ENCODE measurements at regions not wholly inside any gene's neighbourhood (a gene's known extent, or its start where the extent isn't known, plus 50 kb on each side); places are given as distances from the start of the nearest gene placed in this dataset.

DNA sequence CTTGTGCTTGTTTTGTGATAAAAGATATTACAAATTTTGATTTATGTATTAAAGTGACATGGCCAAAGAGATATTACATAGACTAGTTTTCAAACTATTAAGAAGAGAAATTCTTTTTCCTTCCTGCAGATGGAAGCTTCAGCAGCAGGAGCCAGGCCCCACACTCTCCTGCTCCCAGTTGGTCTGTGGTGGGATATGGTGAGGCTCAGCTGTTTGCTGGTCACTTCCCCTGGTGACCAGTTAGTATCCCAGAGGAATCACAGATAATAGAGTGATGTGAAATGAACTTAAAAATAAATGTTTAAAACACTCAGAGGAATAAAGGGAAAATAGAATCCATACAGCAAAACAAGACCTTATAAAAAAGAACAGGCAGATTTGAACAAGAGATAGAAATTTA, 154.7 kb downstream of the KTN1 start:
- TF ChIP-seq, protein P1, sequence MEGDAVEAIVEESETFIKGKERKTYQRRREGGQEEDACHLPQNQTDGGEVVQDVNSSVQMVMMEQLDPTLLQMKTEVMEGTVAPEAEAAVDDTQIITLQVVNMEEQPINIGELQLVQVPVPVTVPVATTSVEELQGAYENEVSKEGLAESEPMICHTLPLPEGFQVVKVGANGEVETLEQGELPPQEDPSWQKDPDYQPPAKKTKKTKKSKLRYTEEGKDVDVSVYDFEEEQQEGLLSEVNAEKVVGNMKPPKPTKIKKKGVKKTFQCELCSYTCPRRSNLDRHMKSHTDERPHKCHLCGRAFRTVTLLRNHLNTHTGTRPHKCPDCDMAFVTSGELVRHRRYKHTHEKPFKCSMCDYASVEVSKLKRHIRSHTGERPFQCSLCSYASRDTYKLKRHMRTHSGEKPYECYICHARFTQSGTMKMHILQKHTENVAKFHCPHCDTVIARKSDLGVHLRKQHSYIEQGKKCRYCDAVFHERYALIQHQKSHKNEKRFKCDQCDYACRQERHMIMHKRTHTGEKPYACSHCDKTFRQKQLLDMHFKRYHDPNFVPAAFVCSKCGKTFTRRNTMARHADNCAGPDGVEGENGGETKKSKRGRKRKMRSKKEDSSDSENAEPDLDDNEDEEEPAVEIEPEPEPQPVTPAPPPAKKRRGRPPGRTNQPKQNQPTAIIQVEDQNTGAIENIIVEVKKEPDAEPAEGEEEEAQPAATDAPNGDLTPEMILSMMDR (IDR thresholded peaks at IDR 0.05; ENCODE audit: low read depth, low read length): no peak
- no peak for DNase-seq (ENCODE audit: low read depth in 2 of 2)
- no peak overlapping the region for H3K4me3 ChIP-seq (replicated peaks in 1 of 2; ENCODE audit: low read depth in 2 of 2, low read length in 2 of 2)

GRCh38 chr14:55739967-55740648, 160.1 kb downstream of the KTN1 start:
- H3K4me3 ChIP-seq (replicated peaks in 1 of 2; ENCODE audit: low read depth in 2 of 2, low read length in 2 of 2): no peak overlapping the region
- peak in 1 of 2 donors; percentile 48 for DNase-seq (ENCODE audit: low read depth in 2 of 2)
- TF ChIP-seq, protein P1 (IDR thresholded peaks at IDR 0.05; ENCODE audit: low read depth, low read length): no peak

- no peak overlapping the region for H3K4me3 ChIP-seq (replicated peaks in 1 of 2; ENCODE audit: low read depth in 2 of 2, low read length in 2 of 2)
- TF ChIP-seq, protein P1 (IDR thresholded peaks at IDR 0.05; ENCODE audit: low read depth, low read length): no peak
- DNase-seq (ENCODE audit: low read depth in 2 of 2): no peak
Measured at GRCh38 chr14:55740649-55740989, 160.6 kb downstream of the KTN1 start.

DNA sequence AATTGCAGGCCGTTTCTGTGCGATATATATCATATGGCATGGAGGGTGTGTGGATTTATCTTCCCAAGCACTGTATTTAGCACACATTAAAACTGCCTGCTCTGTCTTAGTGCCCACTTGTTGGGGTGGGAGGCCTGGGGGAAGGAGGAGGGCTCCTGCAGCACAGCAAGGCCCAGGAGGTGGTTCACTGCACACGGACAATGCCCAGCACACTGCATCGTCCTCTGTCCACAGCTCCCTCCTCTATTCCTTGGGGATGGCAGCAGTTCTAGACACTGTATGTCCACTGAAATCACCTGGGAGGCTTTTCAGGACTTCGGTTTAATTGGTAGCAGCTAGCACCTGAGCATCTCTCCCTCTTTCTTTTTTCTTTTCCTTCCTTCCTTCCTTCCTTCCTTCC, 161.2 kb downstream of the KTN1 start:
- no peak overlapping the region for H3K4me3 ChIP-seq (replicated peaks in 1 of 2; ENCODE audit: low read depth in 2 of 2, low read length in 2 of 2)
- no peak for DNase-seq (ENCODE audit: low read depth in 2 of 2)
- TF ChIP-seq, protein P1 (IDR thresholded peaks at IDR 0.05; ENCODE audit: low read depth, low read length): no peak

DNA sequence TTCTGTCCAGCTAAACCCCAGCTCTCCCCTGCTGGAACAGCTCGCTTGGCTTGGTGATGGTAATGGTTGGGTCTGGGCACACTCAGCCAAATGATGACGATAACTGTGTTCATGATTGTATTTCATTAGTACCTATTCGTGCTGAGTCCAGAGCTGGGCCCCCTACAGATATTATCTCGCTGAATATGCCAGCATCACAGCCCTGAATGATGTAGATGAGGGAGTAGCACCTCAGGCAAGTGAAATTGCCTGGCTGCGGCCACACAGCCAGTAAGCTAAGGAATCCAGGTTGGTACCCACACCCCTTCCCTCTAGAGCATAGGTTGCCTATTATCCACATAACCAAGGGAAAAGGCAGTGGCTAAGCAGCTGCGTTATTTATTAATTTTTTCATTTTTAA, 163.5 kb downstream of the KTN1 start:
- no peak for DNase-seq (ENCODE audit: low read depth in 2 of 2)
- TF ChIP-seq, protein P1 (IDR thresholded peaks at IDR 0.05; ENCODE audit: low read depth, low read length): no peak
- no peak overlapping the region for H3K4me3 ChIP-seq (replicated peaks in 1 of 2; ENCODE audit: low read depth in 2 of 2, low read length in 2 of 2)

- TF ChIP-seq, protein P1 (IDR thresholded peaks at IDR 0.05; ENCODE audit: low read depth, low read length): no peak
- no peak overlapping the region for H3K4me3 ChIP-seq (replicated peaks in 1 of 2; ENCODE audit: low read depth in 2 of 2, low read length in 2 of 2)
- DNase-seq (ENCODE audit: low read depth in 2 of 2): no peak
Measured at GRCh38 chr14:55744321-55744720, 164.3 kb downstream of the KTN1 start.

- no peak for DNase-seq (ENCODE audit: low read depth in 2 of 2)
- H3K4me3 ChIP-seq (replicated peaks in 1 of 2; ENCODE audit: low read depth in 2 of 2, low read length in 2 of 2): no peak overlapping the region
- TF ChIP-seq, protein P1 (IDR thresholded peaks at IDR 0.05; ENCODE audit: low read depth, low read length): no peak
Measured at GRCh38 chr14:55745906-55746305, 165.9 kb downstream of the KTN1 start.

Measured in cardiac fibroblast (primary cell).